ENCODE measurements at regions not wholly inside any gene's neighbourhood (a gene's known extent, or its start where the extent isn't known, plus 50 kb on each side); places are given as distances from the start of the nearest gene placed in this dataset.

- peak; percentile 73 for DNase-seq
These were observed 456.2 kb downstream of the CD109 start for GRCh38 chr6:74152096-74152675.

- no peak for DNase-seq
These were observed 449.9 kb downstream of the CD109 start for GRCh38 chr6:74145931-74146330.

GRCh38 chr6:74137911-74138310 lies 441.9 kb downstream of the CD109 start:
- no peak for DNase-seq

- no peak for DNase-seq
These were observed 438.3 kb downstream of the CD109 start for GRCh38 chr6:74134327-74134726.

GRCh38 chr6:74133073-74133472 lies 437.1 kb downstream of the CD109 start:
- DNase-seq = no peak

GRCh38 chr6:74130641-74131040 lies 434.6 kb downstream of the CD109 start:
- no peak for DNase-seq

GRCh38 chr6:74128536-74128935 lies 432.5 kb downstream of the CD109 start:
- no peak for DNase-seq

GRCh38 chr6:74117113-74117512 lies 421.1 kb downstream of the CD109 start:
- DNase-seq = no peak

GRCh38 chr6:74115674-74116073 lies 419.7 kb downstream of the CD109 start:
- no peak for DNase-seq

GRCh38 chr6:74114428-74114827 lies 418.4 kb downstream of the CD109 start:
- no peak for DNase-seq

- DNase-seq = no peak
These were observed 417.9 kb downstream of the CD109 start for GRCh38 chr6:74113901-74114300.

- no peak for DNase-seq
These were observed 407.4 kb downstream of the CD109 start for GRCh38 chr6:74103417-74103816.

GRCh38 chr6:74100719-74101287 lies 404.8 kb downstream of the CD109 start:
- DNase-seq = no peak

GRCh38 chr6:74096329-74096728 lies 400.3 kb downstream of the CD109 start:
- no peak for DNase-seq

GRCh38 chr6:74093361-74093760 lies 397.4 kb downstream of the CD109 start:
- DNase-seq = peak; percentile 38

GRCh38 chr6:74091794-74092157 lies 395.8 kb downstream of the CD109 start:
- DNase-seq = no peak

- DNase-seq = peak; percentile 72
These were observed 395.3 kb downstream of the CD109 start for GRCh38 chr6:74091136-74091793.

- DNase-seq = peak; percentile 31
These were observed 391.9 kb downstream of the CD109 start for GRCh38 chr6:74087899-74088298.

GRCh38 chr6:74075896-74076295 lies 379.9 kb downstream of the CD109 start:
- no peak for DNase-seq

- DNase-seq = no peak
These were observed 379.3 kb downstream of the CD109 start for GRCh38 chr6:74075323-74075722.

GRCh38 chr6:74074645-74075044 lies 378.6 kb downstream of the CD109 start:
- no peak for DNase-seq

- DNase-seq = no peak
These were observed 378.0 kb downstream of the CD109 start for GRCh38 chr6:74073999-74074398.

GRCh38 chr6:74073429-74073828 lies 377.4 kb downstream of the CD109 start:
- no peak for DNase-seq

- DNase-seq = no peak
These were observed 375.2 kb downstream of the CD109 start for GRCh38 chr6:74071214-74071613.

GRCh38 chr6:74070711-74071110 lies 374.7 kb downstream of the CD109 start:
- no peak for DNase-seq
